SK-N-SH (cell line): ENCODE measurements at regions not wholly inside any gene's neighbourhood (a gene's known extent, or its start where the extent isn't known, plus 50 kb on each side); places are given as distances from the start of the nearest gene placed in this dataset.

Experiments used
- CTCF ChIP-seq: fragments of 200-600 bp; sonication (generic); IDR thresholded peaks from 2 replicates; pipeline ENCODE4 v1.6.1; 2017; ENCODE audit warnings: antibody characterized with exemption, mild to moderate bottlenecking, moderate library complexity
- FOXM1 ChIP-seq: IDR thresholded peaks from 2 replicates; pipeline ENCODE4 v1.4.0; 2012; ENCODE audit warnings: low read depth, mild to moderate bottlenecking
- TAF1 ChIP-seq: IDR thresholded peaks from 2 replicates; pipeline ENCODE4 v1.6.1; 2012; ENCODE audit warnings: low read depth, mild to moderate bottlenecking, low read length, moderate library complexity, borderline replicate concordance
- TF ChIP-seq, protein P1 (sequence below): IDR thresholded peaks from 2 replicates; pipeline ENCODE4 v1.4.0; 2012; ENCODE audit warnings: low read depth, borderline replicate concordance
- TF ChIP-seq, protein P2 (sequence below): IDR thresholded peaks from 2 replicates; pipeline ENCODE4 v1.4.0; 2012; ENCODE audit warnings: low read depth

DNA sequence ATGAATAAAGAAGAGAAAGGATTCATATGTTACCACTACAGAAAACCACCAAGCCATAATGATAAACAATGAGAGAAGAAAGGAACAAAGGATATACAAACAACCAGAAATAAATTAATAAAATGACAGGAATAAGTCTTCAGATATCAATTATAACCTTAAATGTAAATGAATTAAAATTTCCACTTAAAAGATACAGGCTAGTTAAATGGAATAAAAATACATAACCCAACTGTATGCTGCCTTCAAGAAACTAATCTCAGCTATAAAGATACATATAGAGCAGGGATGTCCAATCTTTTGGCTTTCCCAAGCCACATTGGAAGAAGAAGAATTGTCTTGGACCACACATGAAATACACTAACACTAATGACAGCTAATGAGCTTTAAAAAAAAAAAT is 135.9 kb upstream of the GJE1 start:
- TF ChIP-seq CTCF (no peak), TAF1 (no peak), FOXM1 (no peak)
- TF ChIP-seq, protein P1, sequence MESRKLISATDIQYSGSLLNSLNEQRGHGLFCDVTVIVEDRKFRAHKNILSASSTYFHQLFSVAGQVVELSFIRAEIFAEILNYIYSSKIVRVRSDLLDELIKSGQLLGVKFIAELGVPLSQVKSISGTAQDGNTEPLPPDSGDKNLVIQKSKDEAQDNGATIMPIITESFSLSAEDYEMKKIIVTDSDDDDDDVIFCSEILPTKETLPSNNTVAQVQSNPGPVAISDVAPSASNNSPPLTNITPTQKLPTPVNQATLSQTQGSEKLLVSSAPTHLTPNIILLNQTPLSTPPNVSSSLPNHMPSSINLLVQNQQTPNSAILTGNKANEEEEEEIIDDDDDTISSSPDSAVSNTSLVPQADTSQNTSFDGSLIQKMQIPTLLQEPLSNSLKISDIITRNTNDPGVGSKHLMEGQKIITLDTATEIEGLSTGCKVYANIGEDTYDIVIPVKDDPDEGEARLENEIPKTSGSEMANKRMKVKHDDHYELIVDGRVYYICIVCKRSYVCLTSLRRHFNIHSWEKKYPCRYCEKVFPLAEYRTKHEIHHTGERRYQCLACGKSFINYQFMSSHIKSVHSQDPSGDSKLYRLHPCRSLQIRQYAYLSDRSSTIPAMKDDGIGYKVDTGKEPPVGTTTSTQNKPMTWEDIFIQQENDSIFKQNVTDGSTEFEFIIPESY, result no peak
- TF ChIP-seq, protein P2, sequence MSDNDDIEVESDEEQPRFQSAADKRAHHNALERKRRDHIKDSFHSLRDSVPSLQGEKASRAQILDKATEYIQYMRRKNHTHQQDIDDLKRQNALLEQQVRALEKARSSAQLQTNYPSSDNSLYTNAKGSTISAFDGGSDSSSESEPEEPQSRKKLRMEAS, result no peak
